HG03045 (cell line): ENCODE measurements at regions not wholly inside any gene's neighbourhood (a gene's known extent, or its start where the extent isn't known, plus 50 kb on each side); places are given as distances from the start of the nearest gene placed in this dataset.
"Not testable (repeated sequence)": the region's sequence is repeated elsewhere in the genome, so short reads cannot be mapped to it uniquely, and the experiment has no call there.

Source experiments
- ATAC-seq: cut with Tn5 transposase; IDR thresholded peaks from one replicate; pipeline ENCODE4 v1.9.1; 2021; ENCODE audit warnings: mild to moderate bottlenecking, moderate library complexity; ENCODE audit not compliant: unreplicated experiment

DNA sequence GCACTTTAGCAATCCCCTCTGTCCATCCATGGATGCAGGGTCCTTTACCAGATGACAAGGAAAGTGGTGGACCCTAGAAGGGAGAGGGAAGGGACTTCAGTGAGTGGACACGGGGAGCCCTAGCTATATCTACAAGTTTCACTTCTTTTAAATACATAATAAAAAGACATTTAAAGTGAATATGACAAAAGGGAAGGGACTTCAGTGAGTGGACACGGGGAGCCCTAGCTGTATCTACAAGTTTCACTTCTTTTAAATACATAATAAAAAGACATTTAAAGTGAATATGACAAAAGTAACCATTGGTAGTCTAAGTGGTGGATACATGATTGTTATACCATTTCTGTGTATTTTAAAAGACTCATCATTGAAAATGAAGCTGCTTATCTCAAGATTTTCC lies 81.9 kb upstream of the HES1 start:
- ATAC-seq, result no peak

DNA sequence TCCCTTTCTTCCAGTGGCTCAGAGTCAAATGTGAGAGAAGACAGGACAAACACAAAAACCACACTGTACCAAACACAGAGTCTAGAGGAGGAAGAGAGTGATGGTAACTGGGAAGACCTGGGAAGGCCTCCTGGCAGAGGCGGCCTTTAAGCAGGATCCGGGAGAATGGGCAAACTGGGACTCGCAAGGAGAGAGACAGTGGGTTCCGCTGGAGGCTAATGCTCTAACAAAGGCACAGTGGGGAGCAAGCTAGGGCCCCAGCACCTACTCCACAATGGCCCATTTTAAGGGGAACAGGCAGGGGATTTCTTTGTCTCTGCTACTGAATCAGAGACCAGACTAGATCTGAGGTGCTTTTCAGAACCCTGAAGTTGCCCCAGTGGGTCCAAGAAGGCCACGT lies 81.4 kb upstream of the HES1 start:
- ATAC-seq, result no peak

DNA sequence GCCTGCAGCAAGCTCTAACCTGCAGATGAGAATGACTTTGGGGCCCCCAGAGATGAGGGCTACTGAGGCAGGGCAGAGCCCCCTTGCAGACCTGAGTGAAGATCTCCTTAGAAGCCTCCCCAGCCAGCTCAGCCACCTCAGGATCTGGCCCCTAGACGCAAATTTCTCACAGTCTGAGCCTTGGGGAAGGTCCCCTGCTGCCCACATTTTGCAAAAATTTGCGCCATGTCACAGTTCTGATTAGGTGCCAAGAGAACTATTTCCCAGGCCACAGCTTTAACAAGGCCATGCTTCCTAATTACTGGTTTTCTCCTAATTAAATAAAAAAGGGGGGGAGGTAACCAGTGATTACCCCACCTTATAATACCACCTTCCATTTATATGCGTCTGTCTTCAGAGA lies 81.0 kb upstream of the HES1 start:
- no peak for ATAC-seq

DNA sequence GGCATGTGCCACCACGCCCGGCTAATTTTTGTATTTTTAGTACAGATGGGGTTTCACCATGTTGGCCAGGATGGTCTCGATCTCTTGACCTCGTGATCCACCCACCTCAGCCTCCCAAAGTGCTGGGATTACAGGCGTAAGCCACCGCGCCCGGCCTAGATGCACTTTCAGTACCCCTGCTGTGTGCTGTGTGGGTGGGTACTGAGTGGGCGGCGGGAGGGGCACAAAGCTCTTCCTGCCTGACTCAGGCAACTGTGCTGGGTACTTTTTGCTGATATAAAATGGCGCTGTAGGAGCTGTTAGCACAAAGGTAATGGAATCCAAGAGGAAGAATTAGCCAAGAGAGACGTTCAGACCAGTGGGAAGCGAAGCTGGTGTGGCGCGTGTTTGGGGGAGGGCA lies 79.6 kb upstream of the HES1 start:
- not testable (repeated sequence) for ATAC-seq

DNA sequence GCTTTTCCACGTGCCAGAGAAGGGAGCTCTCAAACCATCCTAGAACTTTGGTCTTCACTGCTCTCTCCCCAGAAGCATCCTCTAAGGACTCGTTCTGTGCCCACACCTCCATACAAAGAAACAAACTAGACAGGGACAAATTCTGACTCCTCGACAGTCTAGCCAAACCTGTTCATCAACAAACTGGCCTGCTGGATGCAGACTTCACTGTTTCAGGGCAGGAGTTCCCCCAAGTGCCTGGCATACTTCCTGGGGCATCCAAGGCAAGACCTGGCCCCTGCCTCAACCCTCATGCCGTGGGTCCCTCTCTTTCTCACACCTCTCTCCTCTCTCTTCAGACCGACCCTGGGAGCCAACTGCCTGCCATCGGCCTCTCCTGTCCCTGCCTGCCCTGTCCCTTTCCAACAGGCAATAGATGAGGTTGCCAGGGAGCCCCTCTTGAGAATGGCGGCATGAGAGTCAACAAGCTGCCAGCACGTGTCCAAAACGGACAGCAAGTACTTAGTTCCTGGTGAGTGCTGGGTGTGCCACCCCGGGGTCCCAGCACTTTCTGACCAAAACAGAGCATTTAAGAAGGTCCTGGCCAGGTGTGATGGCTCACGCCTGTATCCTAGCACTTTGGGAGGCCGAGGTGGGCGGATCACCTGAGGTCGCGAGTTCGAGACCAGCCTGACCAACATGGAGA lies 79.1 kb upstream of the HES1 start:
- no peak for ATAC-seq

DNA sequence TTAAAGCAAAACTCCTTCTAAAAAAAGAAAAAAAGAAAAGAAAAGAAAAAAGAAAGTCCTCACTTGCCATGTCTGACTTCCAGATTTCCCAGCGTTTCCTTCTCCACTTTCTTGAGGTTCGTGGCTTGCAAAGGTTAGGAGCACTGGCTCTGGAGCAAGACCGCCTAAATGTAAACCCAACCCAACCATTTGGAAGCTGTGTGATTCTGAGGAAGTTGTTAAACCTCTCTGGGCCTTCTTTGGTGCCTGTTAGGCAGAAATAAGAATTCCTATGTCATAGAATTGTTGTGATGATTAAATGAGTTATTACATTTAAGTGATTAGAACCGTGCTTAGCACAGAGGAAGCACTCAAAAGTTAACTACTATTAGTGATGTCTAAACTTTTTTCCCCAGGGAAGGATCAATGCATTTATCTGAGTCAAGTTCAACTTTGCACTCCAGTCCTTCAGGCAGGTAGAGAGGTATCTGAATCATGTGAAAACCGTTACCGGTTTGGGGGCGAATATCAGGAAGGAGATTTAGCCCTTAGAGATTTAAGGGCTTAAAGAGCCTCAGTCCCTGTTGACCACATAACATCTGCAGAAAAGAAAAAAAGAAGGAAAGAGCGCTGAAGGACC lies 78.3 kb upstream of the HES1 start:
- ATAC-seq, result no peak

DNA sequence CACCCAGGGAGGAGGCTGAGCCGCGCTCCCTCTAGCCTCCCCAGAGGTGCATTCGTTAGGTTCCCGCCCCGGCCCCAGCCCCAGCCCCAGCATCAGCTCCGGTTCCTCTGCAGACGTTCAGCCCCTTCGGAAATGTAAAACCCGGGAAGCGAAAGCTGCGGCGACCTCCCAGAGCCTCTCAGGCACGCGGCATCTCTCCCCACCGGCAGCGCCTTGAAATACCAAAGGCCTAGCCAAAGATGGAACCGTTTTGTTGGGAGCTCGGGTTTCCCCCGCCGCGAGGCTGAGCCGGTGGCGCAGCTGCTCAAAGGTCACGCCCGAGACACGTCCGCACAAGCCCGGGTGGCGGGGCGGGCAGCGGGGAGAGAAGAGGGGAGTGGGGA lies 77.8 kb upstream of the HES1 start:
- no peak for ATAC-seq

DNA sequence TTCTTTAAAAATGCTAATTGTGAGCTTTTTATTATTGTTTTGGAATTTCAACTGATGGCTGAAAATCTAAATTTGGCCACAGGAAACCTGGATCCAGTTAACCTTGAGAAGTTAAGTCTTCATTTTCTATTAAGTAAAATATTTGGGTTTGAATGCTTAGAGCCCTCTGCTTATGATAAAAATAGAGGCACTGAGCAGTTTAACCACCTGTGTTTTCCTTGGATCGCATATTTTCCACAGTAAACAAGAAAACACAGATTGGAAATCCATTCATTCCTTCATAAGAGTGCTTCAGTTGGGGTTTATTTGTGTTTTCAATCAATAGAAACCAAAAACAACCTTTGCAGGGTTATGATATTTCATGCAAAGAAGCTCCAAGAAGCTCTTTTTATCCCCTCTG lies 77.2 kb upstream of the HES1 start:
- no peak for ATAC-seq

DNA sequence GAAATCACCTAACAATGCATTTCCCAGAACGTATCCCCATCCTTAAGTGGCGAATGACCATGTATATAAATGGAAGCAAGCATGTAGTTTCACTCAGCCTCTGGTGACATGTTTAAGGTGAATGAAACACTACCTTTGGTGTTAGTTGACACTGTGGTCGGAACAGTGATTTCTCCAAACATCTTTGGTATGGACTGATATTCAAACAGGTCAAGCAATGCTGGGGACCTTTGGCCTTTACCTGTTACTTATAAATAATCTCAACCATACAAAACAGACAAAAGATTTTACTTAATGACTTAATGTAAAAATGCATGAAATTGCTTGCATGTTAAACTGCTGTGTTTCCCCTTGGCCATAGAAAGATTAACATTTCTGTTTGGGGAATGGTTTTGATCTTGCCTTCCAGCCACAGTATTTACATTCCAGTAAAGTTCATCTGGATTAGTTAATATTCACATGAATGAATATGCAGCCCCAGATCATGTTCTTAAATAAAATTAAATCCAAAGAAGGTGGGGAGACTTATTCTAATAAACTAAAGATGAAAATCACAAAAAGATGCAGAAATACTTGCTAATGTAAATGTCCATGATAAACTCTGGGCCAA lies 74.4 kb upstream of the HES1 start:
- no peak for ATAC-seq

DNA sequence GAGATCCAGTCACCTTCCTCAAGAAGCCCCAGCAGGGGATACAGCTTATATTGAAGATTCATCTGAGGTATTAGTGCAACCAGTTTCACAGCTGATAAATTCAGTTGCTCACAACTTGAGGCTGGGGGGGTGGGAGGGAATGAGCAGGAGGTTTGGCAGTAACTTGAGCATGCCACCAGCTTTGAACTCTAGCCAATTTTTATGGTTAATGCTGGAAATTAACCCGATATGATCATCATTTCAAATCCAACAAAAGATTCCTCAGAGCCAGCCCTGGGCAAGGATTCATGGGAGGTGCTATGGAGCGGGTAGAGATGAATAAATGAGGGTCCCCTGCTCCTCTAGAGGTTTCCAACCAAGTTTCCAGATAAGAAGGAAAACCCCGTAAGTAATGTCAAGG lies 73.1 kb upstream of the HES1 start:
- no peak for ATAC-seq

DNA sequence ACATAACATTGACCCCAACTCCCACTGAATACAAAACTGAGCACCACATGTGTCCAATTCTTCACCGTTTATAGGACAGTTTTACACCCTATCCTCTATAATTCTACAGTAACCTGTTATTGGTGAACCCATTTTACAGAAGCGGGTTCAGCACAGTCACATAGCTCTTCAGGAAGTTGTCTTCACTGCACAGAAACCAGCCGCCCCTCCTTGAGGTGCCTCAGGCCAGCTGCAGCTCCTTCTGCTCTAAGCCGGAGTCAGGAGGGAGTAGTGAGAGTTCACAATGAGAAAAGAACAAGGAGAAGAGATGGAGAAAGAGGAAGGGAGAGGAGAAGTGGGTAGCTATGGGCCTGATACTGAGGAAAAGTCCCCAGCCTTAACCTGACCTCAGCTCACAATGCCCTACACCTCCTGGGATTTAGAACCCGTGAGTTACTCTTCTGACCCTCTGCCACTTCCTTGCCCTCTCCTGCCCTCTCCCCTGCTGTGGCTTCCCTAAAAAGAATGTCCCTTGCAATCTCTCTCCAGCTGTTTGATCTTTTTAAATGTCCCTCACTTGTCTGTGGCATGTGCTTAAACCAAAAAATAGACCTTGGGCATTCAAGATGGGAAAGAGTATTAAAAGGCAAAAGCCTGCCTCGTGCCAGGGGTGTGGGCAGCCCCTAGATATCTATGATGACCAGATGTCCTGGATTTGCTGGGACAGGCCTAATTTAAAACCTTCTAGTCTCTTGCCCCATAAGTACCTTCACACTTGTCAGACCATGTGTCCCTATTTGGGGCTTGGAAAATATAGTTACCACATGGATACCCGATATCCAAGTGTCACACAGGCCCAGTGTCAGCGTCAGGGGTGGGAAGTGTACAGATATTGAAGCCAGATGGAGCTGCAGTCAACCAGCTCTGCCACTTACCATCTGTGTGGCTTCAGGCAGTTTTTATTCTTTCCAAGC lies 71.3 kb upstream of the HES1 start:
- no peak for ATAC-seq

DNA sequence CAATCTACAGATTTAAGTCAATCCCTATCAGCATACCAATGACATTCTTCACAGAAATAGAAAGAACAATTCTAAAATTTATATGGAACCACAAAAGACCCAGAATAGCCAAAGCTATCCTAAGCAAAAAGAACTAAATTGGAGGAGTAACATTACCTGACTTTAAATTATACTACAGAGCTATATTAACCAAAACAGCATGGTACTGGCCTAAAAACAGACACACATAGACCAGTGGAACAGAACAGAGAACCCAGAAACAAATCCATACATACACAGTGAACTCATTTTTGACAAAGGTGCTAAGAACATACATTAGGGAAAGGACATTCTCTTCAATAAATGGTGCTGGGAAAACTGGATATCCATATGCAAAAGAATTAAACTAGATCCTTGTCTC lies 68.6 kb upstream of the HES1 start:
- ATAC-seq, result not testable (repeated sequence)

DNA sequence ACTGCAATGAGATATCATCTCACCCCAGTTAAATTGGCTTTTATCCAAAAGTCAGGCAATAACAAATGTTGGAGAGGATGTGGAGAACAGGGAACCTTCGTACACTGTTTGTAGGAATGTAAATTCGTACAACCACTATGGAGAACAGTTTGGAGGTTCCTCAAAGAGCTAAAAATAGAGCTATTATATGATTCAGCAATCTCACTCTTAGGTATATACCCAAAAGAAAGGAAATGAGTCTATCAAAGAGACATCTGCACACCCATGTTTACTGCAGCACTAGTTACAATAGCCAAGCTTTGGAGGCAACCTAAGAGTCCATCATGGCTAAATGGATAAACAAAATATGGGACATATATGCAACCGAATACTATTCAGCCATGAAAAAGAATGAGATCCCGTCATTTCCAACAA lies 68.0 kb upstream of the HES1 start:
- no peak for ATAC-seq

DNA sequence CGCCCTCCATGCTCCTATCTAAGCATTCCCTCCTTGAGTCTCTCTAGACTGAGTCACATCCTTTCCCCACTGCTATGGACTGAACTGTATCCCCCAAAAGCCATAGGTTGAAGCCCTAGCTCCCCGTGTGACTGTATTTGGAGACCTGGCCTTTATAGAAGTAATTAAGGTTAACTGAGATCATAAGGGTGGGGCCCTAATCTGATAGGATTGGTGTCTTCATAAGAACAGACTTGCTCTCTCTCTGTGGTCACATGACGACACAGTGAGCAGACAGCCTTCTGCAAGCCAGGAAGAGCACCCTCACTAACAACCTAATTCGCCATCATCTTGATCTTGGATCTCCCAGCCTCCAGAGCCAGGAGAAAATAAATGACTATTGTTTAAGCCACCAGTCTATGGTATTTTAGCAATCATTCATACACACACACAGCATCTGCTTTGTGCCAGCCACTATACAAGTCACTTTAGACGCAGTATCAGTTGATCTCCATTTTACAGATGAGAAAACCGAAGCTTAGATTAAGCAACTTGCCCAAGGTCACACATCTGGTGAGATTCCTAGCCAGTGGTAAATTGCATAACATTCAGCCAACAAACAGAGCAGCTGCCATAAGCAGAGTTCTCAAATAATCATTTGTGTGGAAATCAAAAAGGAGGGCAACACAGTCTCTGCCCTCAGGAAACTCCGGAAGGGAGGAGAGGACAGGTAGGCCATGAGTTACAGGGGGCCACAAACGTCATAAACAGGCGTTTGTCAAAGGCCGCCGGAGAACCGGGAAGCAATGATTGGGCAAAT lies 66.3 kb upstream of the HES1 start:
- no peak for ATAC-seq

DNA sequence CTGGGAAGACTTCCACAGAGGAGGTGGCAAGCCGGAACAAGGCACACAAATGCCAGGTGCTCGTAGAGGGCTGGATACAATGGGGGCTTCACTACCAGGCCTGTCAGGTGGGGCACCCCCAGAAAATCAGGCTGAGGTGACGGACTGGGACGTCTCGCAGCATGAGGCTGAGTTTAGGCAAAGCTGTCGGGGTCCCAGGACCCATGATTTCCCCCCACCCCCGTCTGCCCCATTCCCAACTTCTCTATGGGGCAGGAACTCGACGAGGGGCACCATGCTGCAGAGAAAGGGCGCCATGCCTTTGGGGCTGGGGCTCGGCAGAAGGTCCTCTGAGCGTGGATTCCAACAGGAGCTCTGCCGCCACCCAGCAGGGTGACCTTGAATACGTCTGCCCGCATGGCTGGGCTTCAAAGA lies 65.7 kb upstream of the HES1 start:
- ATAC-seq, result no peak

DNA sequence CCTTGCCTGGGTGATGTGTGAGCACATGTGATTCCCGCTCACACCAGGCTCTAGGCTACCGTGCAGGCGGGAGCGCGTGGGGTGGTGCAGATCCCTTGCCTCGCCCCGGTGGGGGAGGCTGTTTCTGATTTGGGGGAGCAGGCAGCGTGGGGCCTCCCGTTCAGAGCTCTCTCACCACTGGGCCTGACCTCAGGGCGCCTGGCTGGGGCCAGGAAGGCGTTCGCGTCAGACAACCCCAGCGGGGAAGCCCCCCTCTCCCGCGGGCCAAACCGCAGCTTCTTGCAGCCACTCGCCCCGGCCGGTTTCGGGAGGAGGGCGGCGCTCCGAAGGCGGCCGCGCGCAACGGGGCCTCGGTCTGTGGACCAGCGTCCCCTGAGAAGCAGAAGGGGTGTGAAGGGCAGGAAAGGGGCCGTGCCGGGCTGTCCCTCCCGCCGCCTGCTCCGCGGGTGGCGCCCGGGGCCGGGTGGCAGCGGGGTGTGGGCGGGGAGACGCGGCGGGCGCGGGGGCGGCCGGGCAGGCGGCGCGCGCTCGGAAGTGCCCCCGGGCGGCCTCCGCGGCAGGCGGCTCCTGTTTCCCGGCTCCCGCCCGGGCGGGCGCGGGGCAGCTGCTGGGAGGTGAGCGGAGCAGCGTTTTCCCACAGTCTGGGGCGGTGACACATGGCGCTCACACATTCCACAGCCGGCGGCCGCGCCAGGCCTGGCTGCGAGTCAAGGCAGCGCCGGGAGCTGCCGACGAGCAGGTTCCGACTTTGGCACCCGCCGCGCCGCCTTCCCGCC lies 65.1 kb upstream of the HES1 start:
- peak; percentile 99 for ATAC-seq

DNA sequence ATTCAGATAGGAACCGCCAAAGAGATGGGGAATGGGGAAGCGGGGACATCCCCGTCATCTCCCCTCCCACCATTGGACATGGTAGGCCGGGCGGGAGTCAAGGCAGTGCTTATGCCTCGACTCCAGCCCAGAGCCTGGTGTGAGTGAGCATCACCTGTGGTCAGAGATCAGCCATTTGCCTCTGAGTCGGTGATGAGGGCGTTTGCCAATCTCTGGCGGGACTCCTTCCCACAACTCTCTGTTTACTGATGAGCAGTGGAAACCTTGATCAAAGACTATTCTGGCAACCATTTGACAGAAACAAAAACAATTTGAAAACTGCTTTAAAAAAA lies 63.9 kb upstream of the HES1 start:
- no peak for ATAC-seq

DNA sequence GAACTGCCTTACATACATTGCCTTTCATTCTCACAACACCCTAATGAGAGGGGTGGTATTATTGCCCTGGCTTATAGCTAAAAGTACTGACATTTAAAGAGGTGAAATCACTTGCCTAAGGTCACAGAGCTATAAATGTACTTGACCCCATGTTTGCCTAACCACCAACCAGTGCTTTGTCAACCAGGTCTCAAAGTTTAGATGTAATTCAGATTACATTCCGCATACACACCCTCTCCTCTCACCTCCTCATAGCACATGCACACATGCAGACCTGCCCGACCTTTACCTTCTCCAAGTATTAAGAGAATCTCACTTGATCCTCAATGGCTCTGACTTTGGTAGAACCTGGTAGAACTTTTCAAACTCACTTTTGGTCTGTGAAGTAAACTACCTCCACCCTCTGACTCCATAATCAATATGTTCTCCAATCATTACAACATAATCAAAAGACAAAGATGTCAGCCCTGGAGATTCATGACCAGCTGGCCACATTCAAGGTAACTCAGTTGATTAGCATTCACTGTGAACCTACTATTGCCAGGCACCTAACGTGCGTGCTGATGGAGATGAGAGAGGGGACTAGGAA lies 63.2 kb upstream of the HES1 start:
- ATAC-seq, result no peak

DNA sequence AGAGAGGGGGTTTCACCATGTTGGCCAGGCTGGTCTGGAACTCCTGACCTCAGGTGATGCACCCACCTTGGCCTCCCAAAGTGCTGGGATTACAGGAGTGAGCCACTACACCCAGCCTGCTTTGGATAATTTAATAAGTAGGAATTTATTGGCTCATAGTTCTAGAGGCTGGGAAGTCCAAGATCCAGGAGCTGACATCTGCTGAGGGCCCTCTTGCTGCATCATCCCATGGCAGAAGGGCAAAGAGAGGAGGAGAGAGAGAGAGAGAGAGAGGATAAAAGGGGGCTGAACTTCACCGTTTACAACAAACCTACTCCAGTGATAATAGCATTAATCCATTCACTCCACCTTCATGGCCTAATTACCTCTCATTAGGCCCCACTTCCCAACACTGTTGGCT lies 62.0 kb upstream of the HES1 start:
- ATAC-seq, result no peak
